Activated B cell treated with CpG ODN at 0.5 μM for 24 hours (primary cell): ENCODE measurements at regions not wholly inside any gene's neighbourhood (a gene's known extent, or its start where the extent isn't known, plus 50 kb on each side); places are given as distances from the start of the nearest gene placed in this dataset.
"Not testable (repeated sequence)": the region's sequence is repeated elsewhere in the genome, so short reads cannot be mapped to it uniquely, and the experiment has no call there.

ENCODE experiments used
- ATAC-seq: fragments of 200-7000 bp; cut with Tn5 transposase; one replicate; pipeline ENCODE4 v1.10.0; 2021; ENCODE audit warnings: low read depth, mild to moderate bottlenecking, moderate library complexity
- CTCF ChIA-PET: fragments of 350-600 bp; sonication (Branson Sonifier 250); formaldehyde crosslinking; loops from one replicate; lab custom pipeline; 2021; ENCODE audit warnings: antibody characterized with exemption; lab: Charles Lee
- POLR2A ChIA-PET: fragments of 350-600 bp; sonication (Branson Sonifier 250); formaldehyde crosslinking; loops from one replicate; lab custom pipeline; 2021; ENCODE audit warnings: antibody characterized with exemption; lab: Charles Lee
- DNase-seq: peaks from one replicate; pipeline ENCODE4 v3.0.0; 2022
- H3K27ac Mint-ChIP-seq: one replicate; pipeline ENCODE4 v1.8.0; 2020; ENCODE audit warnings: mixed read lengths
- H3K27me3 Mint-ChIP-seq: one replicate; pipeline ENCODE4 v1.8.0; 2021; ENCODE audit warnings: mixed read lengths
- H3K36me3 Mint-ChIP-seq: one replicate; pipeline ENCODE4 v1.8.0; 2021; ENCODE audit warnings: low read depth, mixed read lengths
- H3K4me1 Mint-ChIP-seq: one replicate; pipeline ENCODE4 v1.8.0; 2021; ENCODE audit warnings: mixed read lengths
- H3K4me3 Mint-ChIP-seq: one replicate; pipeline ENCODE4 v1.8.0; 2020; ENCODE audit warnings: mild to moderate bottlenecking, mixed read lengths
- H3K9me3 Mint-ChIP-seq: one replicate; pipeline ENCODE4 v1.8.0; 2020; ENCODE audit warnings: mixed read lengths
- CTCF ChIP-seq: fragments of 200-600 bp; IDR thresholded peaks from one replicate; pipeline ENCODE4 v1.8.0; 2022; ENCODE audit warnings: antibody characterized with exemption, mild to moderate bottlenecking
- intact Hi-C: fragments of 100-400 bp; cut with micrococcal nuclease; formaldehyde crosslinking; loops from one replicate; pipeline ENCODE4 v1.15.1; 2024

- ATAC-seq = no peak
- POLR2A ChIA-PET = no interaction called here
Measured at GRCh38 chr4:134057356-134057755, 144.2 kb downstream of the PABPC4L start.

GRCh38 chr4:134046221-134046620, 155.4 kb downstream of the PABPC4L start:
- DNase-seq, POLR2A ChIA-PET, H3K27me3 Mint-ChIP-seq, ATAC-seq, H3K4me1 Mint-ChIP-seq, H3K36me3 Mint-ChIP-seq, H3K4me3 Mint-ChIP-seq, CTCF ChIA-PET, H3K27ac Mint-ChIP-seq, H3K9me3 Mint-ChIP-seq, intact Hi-C loops: not testable (repeated sequence)

More at GRCh38 chr4:134057356-134057755, 144.2 kb downstream of the PABPC4L start:
- no peak overlapping the region for H3K27ac Mint-ChIP-seq
- no peaks in the 10 kb centered on the region for H3K36me3 Mint-ChIP-seq
- no peak overlapping the region for H3K4me3 Mint-ChIP-seq
- CTCF ChIA-PET = no interaction called here
- H3K27me3 Mint-ChIP-seq = no peaks in the 10 kb centered on the region
- no peaks in the 10 kb centered on the region for H3K4me1 Mint-ChIP-seq
- TF ChIP-seq CTCF = no peak
- no peaks in the 10 kb centered on the region for H3K9me3 Mint-ChIP-seq
- intact Hi-C loops = no loop called here
- no peak for DNase-seq

GRCh38 chr4:134045411-134045810, 156.2 kb downstream of the PABPC4L start:
- H3K4me3 Mint-ChIP-seq = no peak overlapping the region
- no peak for TF ChIP-seq CTCF
- no peak overlapping the region for H3K27ac Mint-ChIP-seq
- H3K9me3 Mint-ChIP-seq = peaks cover 5% of the 10 kb centered on the region
- POLR2A ChIA-PET = no interaction called here
- H3K27me3 Mint-ChIP-seq = no peaks in the 10 kb centered on the region
- DNase-seq = no peak
- CTCF ChIA-PET = no interaction called here
- intact Hi-C loops = no loop called here
- no peaks in the 10 kb centered on the region for H3K36me3 Mint-ChIP-seq
- no peaks in the 10 kb centered on the region for H3K4me1 Mint-ChIP-seq
- ATAC-seq = no peak

GRCh38 chr4:134043266-134043665, 158.3 kb downstream of the PABPC4L start:
- H3K36me3 Mint-ChIP-seq = no peaks in the 10 kb centered on the region
- no peak overlapping the region for H3K4me3 Mint-ChIP-seq
- ChIA-PET POLR2A (no interaction called here), CTCF (no interaction called here)
- no peaks in the 10 kb centered on the region for H3K27me3 Mint-ChIP-seq
- no peak for DNase-seq
- no peak overlapping the region for H3K27ac Mint-ChIP-seq
- no peak for ATAC-seq
- no peak for TF ChIP-seq CTCF
- no peaks in the 10 kb centered on the region for H3K4me1 Mint-ChIP-seq
- intact Hi-C loops = no loop called here
- H3K9me3 Mint-ChIP-seq = peaks cover 7% of the 10 kb centered on the region

- H3K4me1 Mint-ChIP-seq = no peaks in the 10 kb centered on the region
- H3K27me3 Mint-ChIP-seq = no peaks in the 10 kb centered on the region
- DNase-seq = no peak
- no peaks in the 10 kb centered on the region for H3K36me3 Mint-ChIP-seq
- POLR2A ChIA-PET = no interaction called here
- peaks cover 4% of the 10 kb centered on the region for H3K9me3 Mint-ChIP-seq
- ATAC-seq = no peak
- TF ChIP-seq CTCF = no peak
- no peak overlapping the region for H3K27ac Mint-ChIP-seq
- no peak overlapping the region for H3K4me3 Mint-ChIP-seq
- CTCF ChIA-PET = no interaction called here
- intact Hi-C loops = no loop called here
Measured at GRCh38 chr4:134028421-134028820, 173.2 kb downstream of the PABPC4L start.

- intact Hi-C loops = no loop called here
- H3K4me3 Mint-ChIP-seq = no peak overlapping the region
- no peak for TF ChIP-seq CTCF
- no peaks in the 10 kb centered on the region for H3K36me3 Mint-ChIP-seq
- H3K9me3 Mint-ChIP-seq = peaks cover 4% of the 10 kb centered on the region
- ATAC-seq (no peak), DNase-seq (no peak)
- ChIA-PET CTCF (no interaction called here), POLR2A (no interaction called here)
- H3K4me1 Mint-ChIP-seq = no peaks in the 10 kb centered on the region
- H3K27ac Mint-ChIP-seq = no peak overlapping the region
- H3K27me3 Mint-ChIP-seq = no peaks in the 10 kb centered on the region
Measured at GRCh38 chr4:134027931-134028330, 173.7 kb downstream of the PABPC4L start.
